Rectal smooth muscle tissue (tissue), 1 donor: ENCODE measurements at regions not wholly inside any gene's neighbourhood (a gene's known extent, or its start where the extent isn't known, plus 50 kb on each side); places are given as distances from the start of the nearest gene placed in this dataset.

Experiments
- H3K27ac ChIP-seq: one replicate; pipeline ENCODE4 v1.7.0; 2013; ENCODE audit warnings: low read depth, low read length, inconsistent platforms
- H3K27me3 ChIP-seq: one replicate; pipeline ENCODE4 v1.7.0; 2013; ENCODE audit warnings: low read length; ENCODE audit not compliant: control insufficient read depth, insufficient read depth
- H3K36me3 ChIP-seq: one replicate; pipeline ENCODE4 v1.7.0; 2013; ENCODE audit warnings: low read length; ENCODE audit not compliant: control insufficient read depth, insufficient read depth
- H3K4me1 ChIP-seq: one replicate; pipeline ENCODE4 v1.7.0; 2013; ENCODE audit warnings: low read length; ENCODE audit not compliant: control insufficient read depth, insufficient read depth
- H3K4me3 ChIP-seq: one replicate; pipeline ENCODE4 v1.7.0; 2013; ENCODE audit warnings: low read length
- H3K9ac ChIP-seq: one replicate; pipeline ENCODE4 v1.7.0; 2013; ENCODE audit warnings: low read length

DNA sequence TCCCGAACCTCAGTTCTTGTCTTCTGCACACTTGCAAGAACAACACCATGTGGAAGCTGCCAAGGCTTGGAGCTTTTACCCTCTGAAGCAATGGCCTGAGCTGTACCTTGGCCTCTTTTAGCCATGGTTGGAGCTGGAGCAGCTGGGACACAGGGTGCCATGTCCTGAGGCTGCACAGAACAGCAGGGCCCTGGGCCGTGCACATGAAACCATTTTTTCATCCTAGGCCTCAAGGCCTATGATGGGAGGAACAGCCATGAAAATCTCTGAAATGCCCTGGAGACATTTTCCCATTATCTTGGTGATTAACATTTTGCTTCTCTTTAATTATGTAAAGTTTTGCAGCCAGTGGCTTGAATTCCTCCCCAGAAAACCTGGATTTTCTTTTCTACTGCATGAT is 817.8 kb upstream of the CXADR start:
- Histone ChIP-seq H3K9ac (no peak overlapping the region), H3K27me3 (no peaks in the 10 kb centered on the region), H3K4me3 (no peak overlapping the region), H3K27ac (no peak overlapping the region), H3K36me3 (no peaks in the 10 kb centered on the region), H3K4me1 (no peaks in the 10 kb centered on the region)

DNA sequence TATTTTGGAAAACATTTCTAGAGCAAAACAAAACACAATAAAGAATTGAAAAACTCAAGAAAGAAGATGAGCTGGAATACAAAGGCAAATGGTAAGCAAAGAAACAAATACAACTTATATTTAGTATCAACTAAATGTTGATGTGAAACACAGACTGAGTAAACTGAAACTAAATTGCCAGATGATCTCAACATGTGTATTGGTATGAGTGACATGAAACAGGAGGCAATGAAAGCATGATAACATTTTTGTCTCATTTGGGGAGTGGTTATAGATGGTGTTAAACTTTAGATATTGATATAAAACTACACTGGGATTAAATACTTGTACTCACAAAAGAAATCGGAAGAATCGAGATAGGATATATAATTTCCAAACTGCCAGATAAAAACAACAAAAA is 805.6 kb upstream of the CXADR start:
- no peak overlapping the region for H3K4me3 ChIP-seq
- no peaks in the 10 kb centered on the region for H3K4me1 ChIP-seq
- no peak overlapping the region for H3K9ac ChIP-seq
- no peaks in the 10 kb centered on the region for H3K27me3 ChIP-seq
- H3K27ac ChIP-seq: no peak overlapping the region
- H3K36me3 ChIP-seq: no peaks in the 10 kb centered on the region

DNA sequence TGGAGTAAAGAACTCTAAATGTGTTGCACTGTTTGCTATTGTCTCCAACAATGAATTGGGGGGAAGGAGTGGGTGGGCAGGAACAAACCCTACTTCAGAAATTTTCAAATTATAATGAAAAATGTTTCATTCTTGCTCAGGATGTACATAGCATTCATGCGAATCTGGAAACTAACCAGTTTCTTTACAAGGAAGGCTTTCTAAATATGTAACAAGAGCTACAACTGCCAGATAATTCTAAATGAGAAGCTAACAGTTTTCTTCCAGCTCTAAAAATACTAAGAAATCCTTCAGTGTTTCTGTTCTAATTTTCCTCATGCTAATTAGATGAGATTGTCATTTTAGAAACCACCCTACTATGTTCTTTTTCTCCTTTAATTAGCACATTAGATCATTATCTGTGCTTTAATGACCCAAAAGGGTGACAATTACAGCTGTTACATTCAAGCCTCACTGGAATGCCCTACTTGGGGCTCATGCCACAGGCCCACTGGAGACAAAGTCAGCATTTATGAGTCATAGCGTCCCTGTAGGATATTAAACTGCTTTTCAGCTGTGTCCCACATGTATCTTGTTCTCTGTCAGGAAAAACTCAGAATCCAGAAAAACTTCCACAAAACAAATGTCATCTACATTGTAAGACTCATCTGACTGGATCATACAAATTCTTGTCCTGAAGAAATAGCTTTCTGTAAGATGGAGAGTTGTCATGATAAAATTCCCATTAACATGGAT is 804.6 kb upstream of the CXADR start:
- no peak overlapping the region for H3K9ac ChIP-seq
- no peak overlapping the region for H3K4me3 ChIP-seq
- no peaks in the 10 kb centered on the region for H3K4me1 ChIP-seq
- no peak overlapping the region for H3K27ac ChIP-seq
- no peaks in the 10 kb centered on the region for H3K36me3 ChIP-seq
- H3K27me3 ChIP-seq: no peaks in the 10 kb centered on the region

DNA sequence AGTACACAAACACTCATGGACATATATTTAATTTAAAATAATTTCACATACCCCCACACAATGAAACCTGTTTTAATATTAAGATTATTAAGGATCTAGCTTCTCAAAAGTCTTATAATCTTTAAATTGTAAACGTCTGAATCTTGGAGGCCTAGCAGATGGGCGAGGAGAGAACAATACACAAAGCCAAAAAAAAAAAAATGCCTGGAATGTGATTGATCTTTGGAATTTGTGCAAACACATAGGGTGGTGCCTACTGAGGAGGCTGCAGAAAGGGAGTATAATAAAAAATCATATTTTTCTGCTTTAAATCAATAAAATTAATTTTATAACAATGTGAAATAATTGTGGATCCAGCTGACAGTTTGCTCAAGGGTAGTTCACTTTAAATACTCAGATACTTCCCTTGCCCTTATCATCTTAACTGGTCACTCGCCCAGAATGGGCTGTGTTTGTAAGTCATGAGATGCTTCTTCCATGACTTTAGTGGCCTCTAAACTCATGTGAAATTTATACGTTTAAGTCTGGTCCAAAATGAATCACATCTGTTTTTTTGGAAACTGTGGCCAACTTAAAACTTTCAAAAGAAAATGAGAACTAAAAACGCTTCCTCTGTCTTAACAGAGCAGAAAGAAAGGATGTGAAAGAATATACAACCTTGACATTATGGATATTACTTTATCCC is 802.8 kb upstream of the CXADR start:
- H3K27ac ChIP-seq: no peak overlapping the region
- no peaks in the 10 kb centered on the region for H3K4me1 ChIP-seq
- H3K4me3 ChIP-seq: no peak overlapping the region
- H3K9ac ChIP-seq: no peak overlapping the region
- H3K36me3 ChIP-seq: no peaks in the 10 kb centered on the region
- no peaks in the 10 kb centered on the region for H3K27me3 ChIP-seq

DNA sequence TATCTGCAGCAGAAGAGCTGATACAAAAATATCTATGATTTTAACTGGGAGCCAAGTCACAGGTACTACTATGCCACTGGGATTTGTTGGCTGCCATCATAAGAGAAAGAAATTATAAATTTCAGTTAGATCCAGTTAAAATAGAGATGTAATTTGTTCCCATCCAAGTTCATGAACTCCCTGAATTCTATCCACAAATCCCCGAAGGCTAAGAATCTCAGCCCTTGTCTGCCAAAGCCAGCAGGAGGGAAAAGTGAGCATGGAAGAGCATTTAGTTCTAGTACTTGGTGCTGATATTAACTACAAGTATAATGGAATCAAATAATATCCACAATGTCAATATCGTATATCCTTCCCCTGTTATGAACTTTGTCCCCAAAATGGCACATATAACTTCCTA is 801.1 kb upstream of the CXADR start:
- no peaks in the 10 kb centered on the region for H3K27me3 ChIP-seq
- H3K4me3 ChIP-seq: no peak overlapping the region
- no peak overlapping the region for H3K27ac ChIP-seq
- H3K9ac ChIP-seq: no peak overlapping the region
- H3K4me1 ChIP-seq: no peaks in the 10 kb centered on the region
- H3K36me3 ChIP-seq: no peaks in the 10 kb centered on the region

DNA sequence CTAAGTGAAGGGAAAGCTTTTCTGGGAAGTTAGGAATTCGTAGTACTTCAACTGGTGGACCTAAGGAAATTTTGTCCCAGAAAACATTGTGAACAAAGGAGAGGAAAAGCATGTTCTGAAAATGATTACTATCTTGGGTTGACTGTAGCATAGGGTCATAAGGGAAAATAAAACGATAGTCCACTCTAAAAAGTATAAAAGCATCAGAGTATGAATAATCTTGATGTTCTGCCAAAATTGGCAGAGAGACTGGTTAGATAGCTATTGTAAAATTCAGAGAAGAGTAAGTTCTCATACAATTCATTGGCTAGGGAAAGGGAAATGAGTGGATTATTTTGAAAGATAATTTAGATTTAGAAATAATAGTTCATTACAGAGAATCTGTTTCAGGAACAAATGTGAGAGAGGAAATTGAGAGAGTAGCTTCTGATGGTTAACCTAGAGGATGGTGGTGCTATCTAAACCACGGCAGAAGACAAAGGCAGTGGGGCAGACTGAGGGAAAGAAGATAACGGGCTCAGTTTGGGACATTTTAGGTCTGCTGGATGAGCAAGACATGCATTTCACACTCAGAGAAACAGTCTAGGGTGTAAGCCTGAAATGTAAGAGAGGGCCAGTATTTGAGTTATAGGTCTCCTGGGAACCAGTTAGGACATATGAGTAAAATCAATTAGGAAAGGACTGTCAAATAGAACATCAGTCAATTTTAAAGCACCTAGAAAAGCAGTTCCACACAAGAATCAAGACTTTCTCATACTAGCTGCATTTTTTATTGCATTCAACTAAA is 799.3 kb upstream of the CXADR start:
- Histone ChIP-seq H3K27me3 (no peaks in the 10 kb centered on the region), H3K27ac (no peak overlapping the region), H3K9ac (no peak overlapping the region), H3K36me3 (no peaks in the 10 kb centered on the region), H3K4me3 (no peak overlapping the region), H3K4me1 (no peaks in the 10 kb centered on the region)

DNA sequence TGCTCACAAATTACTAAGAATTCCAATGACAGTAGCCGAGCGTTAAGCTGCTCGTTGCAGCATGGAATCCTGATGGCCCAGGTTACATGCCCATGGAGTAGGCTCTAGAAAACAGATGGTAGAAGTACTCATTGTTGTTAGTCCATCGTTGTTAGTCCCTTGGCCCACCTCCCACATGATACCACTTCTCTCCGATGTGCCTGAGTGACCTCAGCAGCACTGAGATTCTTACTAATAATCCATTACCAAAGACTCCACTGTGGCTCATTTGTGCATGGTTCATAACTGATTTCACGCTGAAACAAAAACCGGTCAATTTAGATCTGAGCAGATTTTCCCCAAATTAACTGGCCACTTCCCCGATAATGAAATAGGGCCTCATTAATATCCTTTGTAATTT is 772.3 kb upstream of the CXADR start:
- H3K9ac ChIP-seq: no peak overlapping the region
- no peak overlapping the region for H3K27ac ChIP-seq
- no peaks in the 10 kb centered on the region for H3K36me3 ChIP-seq
- H3K4me1 ChIP-seq: peaks cover 7% of the 10 kb centered on the region
- H3K4me3 ChIP-seq: no peak overlapping the region
- no peaks in the 10 kb centered on the region for H3K27me3 ChIP-seq

DNA sequence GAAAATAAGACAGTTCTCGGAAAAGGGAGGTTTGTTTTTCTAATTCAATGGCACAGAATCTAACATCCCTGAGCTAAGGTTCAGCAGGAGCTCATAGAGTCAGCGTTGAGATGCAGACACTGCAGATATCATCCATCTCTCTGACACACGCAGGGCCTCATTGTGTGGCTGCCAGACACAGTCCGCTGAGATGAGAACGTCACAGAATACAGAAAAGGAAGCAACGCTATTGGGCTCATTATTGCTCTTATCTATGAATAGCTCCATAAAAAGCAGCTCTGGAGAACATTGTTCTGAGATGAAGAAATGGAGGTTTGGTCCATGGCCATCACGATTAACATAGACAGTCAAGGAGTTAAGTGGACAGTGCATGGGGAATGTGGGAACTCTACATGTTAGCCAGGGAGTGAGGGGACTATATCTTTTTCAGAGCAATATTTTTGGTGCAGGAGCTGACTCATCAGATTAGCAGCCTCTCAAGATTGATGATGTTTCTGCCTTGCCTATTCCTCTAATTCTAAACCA is 771.6 kb upstream of the CXADR start:
- peak overlapping the region; percentile 25 for H3K27ac ChIP-seq
- peaks cover 7% of the 10 kb centered on the region for H3K4me1 ChIP-seq
- no peaks in the 10 kb centered on the region for H3K27me3 ChIP-seq

DNA sequence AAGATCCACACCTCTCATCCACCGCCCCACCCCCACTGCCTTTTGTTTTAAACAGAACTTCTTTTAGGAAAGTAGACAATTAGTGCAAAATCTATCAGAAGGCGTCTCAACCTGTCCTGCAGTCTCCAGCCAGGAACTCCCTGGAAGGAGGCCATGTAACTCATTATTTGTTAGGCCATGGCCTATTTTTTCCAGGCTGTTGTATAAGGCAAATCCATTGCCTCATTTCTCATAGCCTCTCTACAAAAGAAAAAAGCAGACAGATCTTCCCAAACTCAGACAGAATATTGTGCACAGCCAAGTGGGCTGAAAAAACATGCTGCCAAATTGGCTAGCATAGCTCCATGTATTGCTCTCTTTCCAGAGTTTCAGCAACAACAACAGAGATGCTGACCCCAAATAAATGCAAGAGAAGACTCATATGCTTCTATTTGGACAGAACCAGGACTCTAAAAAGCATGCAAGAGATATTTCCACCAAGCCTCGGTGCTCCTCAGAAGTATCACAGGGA is 770.7 kb upstream of the CXADR start:
- no peaks in the 10 kb centered on the region for H3K36me3 ChIP-seq
- H3K4me3 ChIP-seq: no peak overlapping the region
- H3K9ac ChIP-seq: no peak overlapping the region
- peaks cover 7% of the 10 kb centered on the region for H3K4me1 ChIP-seq
- H3K27ac ChIP-seq: peak overlapping the region; percentile 25
- H3K27me3 ChIP-seq: no peaks in the 10 kb centered on the region

More for the DNA sequence above, 771.6 kb upstream of the CXADR start:
- Histone ChIP-seq H3K9ac (no peak overlapping the region), H3K4me3 (no peak overlapping the region), H3K36me3 (no peaks in the 10 kb centered on the region)

DNA sequence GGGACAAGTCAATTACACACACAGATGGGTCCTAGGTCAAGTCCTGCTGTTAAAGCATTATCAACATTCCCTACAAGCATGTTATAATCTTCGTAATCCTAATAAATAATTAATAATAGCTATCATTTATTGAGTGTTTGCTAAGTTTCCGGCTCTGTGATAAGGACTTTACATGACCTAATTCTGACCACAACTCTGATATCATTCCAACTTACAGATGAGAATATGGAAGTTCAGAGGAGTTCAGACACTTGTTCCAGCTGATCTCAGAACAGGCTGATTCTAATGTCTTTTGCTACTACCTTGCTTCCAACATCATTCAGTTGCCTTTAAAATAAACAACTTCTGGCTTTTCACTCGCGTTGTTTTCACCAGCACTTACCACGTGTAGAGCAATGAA is 770.1 kb upstream of the CXADR start:
- H3K27me3 ChIP-seq: no peaks in the 10 kb centered on the region
- H3K27ac ChIP-seq: no peak overlapping the region
- no peak overlapping the region for H3K9ac ChIP-seq
- H3K4me1 ChIP-seq: peaks cover 7% of the 10 kb centered on the region
- no peaks in the 10 kb centered on the region for H3K36me3 ChIP-seq
- no peak overlapping the region for H3K4me3 ChIP-seq

DNA sequence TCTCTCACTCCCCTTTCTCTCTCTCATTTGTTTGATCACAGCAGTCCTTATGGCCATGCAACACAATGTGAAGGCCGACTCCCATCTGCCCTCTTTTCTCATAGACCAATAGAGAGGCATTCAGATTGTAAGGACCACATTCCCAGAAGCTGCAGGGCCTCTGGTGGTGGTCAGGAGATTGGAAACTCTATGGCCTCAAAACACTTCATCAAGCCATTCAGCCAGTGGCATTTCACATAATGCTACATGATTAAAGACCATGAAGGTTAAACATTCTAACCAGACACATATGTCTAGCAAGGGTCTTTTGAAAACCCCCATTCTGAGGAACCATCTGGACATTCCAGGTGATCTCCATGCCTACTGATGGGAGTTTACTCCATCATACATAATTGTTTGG is 769.5 kb upstream of the CXADR start:
- no peaks in the 10 kb centered on the region for H3K27me3 ChIP-seq
- no peak overlapping the region for H3K4me3 ChIP-seq
- peaks cover 7% of the 10 kb centered on the region for H3K4me1 ChIP-seq
- no peak overlapping the region for H3K27ac ChIP-seq
- H3K36me3 ChIP-seq: no peaks in the 10 kb centered on the region
- H3K9ac ChIP-seq: no peak overlapping the region

DNA sequence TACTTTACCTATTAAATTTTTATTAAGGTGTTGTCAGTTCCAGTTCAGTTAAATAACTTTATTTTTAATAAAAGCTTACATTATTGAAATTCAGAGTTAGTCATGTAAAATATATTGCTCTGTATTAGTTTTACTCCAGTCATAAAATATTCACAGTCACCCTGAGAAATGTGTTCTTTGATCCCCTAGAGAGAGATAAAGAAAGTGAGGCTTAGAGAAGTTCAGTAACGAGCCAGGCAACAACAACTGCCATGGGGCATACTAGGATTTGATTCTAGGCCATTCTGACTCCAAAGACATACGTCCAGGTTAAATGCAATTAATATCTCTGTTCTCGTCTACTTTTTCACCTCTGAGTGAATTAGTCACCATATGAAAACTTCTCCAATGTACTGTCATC is 761.9 kb upstream of the CXADR start:
- no peak overlapping the region for H3K9ac ChIP-seq

More for the DNA sequence above, 761.9 kb upstream of the CXADR start:
- no peaks in the 10 kb centered on the region for H3K36me3 ChIP-seq
- H3K27me3 ChIP-seq: no peaks in the 10 kb centered on the region
- H3K4me1 ChIP-seq: peaks cover 3% of the 10 kb centered on the region
- no peak overlapping the region for H3K27ac ChIP-seq
- no peak overlapping the region for H3K4me3 ChIP-seq
